Gastroesophageal sphincter (tissue), 4 donors: ENCODE measurements at regions not wholly inside any gene's neighbourhood (a gene's known extent, or its start where the extent isn't known, plus 50 kb on each side); places are given as distances from the start of the nearest gene placed in this dataset.

Source experiments
- ATAC-seq: fragments of 150-250 bp; one replicate; pipeline ENCODE4 v1.9.1; 2016; ENCODE audit warnings: mild to moderate bottlenecking, moderate library complexity
- H3K27ac ChIP-seq, 4 donors: fragments of 200-600 bp; sonication (generic) in 3 of 4; 1 replicate in 3 of 4; 2 replicates in 1 of 4; pipeline ENCODE4 v1.5.1; 2016 to 2019
- H3K27me3 ChIP-seq: fragments of 200-600 bp; sonication (generic); one replicate; pipeline ENCODE4 v1.5.1; 2019
- H3K36me3 ChIP-seq, 2 donors: fragments of 200-600 bp; sonication (generic); one replicate each; pipeline ENCODE4 v1.5.1; 2019; ENCODE audit warnings: control low read depth in 1 of 2
- H3K4me1 ChIP-seq, 3 donors: fragments of 200-600 bp; sonication (generic); 1 replicate in 2 of 3; 2 replicates in 1 of 3; pipeline ENCODE4 v1.5.1; 2016 to 2019; ENCODE audit warnings: control low read depth in 2 of 3
- H3K4me3 ChIP-seq, 2 donors: fragments of 200-600 bp; sonication (generic); one replicate each; pipeline ENCODE4 v1.5.1; 2019; ENCODE audit warnings: mild to moderate bottlenecking in 1 of 2, moderate library complexity in 1 of 2
- H3K9me3 ChIP-seq, 3 donors: fragments of 200-600 bp; sonication (generic); one replicate each; pipeline ENCODE4 v1.5.1; 2017 to 2019; ENCODE audit warnings: control low read depth in 2 of 3
- EP300 ChIP-seq: sonication (generic); formaldehyde crosslinking; IDR thresholded peaks from one replicate; pipeline ENCODE4 v1.6.1; 2017; ENCODE audit warnings: antibody characterized with exemption, mild to moderate bottlenecking
- POLR2A ChIP-seq, 2 donors: fragments of 450-650 bp; IDR thresholded peaks; one replicate each; pipeline ENCODE4 v1.6.1; 2017; ENCODE audit warnings: antibody characterized with exemption in 2 of 2, mild to moderate bottlenecking in 2 of 2, moderate library complexity in 1 of 2
- POLR2AphosphoS5 ChIP-seq: sonication (generic); formaldehyde crosslinking; IDR thresholded peaks from one replicate; pipeline ENCODE4 v1.6.1; 2017; ENCODE audit warnings: antibody characterized with exemption
- WGBS, 2 donors: methylation state at CpG; one replicate each; pipeline ENCODE4 v1.1.5; 2018; ENCODE audit warnings: low coverage in 1 of 2; 5-methylcytosine and 5-hydroxymethylcytosine counted together
- TF ChIP-seq, protein P1 (sequence below), 4 experiments: fragments of 200-600 bp in 2 of 4; fragments of 450-650 bp in 2 of 4; sonication (generic) in 1 of 4; IDR thresholded peaks; one replicate each; pipeline ENCODE4 v1.5.1; 2017 to 2019; ENCODE audit warnings: antibody characterized with exemption in 4 of 4, mild to moderate bottlenecking in 2 of 4, moderate library complexity in 2 of 4

DNA sequence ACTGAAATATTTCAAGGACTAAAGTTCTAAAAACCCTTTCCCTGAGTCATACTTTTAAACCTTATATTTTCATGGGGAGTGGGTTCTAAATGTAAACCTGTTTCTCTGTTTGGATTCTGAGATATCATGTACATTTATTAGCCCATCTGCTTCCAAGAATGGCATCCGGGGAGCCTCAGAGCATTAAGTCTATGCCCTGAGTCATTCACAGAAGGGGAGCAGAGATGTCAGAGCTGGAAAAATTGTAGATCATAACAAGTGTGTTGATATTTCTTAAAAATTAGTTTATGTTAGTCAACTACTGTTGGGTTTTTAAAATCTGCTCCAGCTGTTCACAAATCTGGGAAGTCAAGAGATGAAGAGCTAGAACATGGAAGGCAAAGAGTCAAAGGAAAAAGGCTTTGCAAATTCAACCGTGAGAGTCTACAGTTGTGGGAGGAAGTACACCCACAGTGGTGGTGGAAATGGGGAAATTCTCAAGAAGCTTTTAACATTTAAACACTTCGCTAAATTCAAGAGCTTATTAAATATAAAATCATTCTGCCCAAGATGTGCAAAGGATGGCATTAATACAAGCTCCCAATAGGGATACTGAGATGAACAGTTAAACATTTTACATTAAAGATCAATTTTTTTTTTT, 70.5 kb upstream of the FLRT2 start:
- Histone ChIP-seq H3K36me3 (no peaks in the 10 kb centered on the region), H3K4me1 (no peaks in the 10 kb centered on the region), H3K27me3 (no peaks in the 10 kb centered on the region), H3K27ac (no peak overlapping the region), H3K9me3 (no peaks in the 10 kb centered on the region), H3K4me3 (no peak overlapping the region)
- TF ChIP-seq, protein P1, sequence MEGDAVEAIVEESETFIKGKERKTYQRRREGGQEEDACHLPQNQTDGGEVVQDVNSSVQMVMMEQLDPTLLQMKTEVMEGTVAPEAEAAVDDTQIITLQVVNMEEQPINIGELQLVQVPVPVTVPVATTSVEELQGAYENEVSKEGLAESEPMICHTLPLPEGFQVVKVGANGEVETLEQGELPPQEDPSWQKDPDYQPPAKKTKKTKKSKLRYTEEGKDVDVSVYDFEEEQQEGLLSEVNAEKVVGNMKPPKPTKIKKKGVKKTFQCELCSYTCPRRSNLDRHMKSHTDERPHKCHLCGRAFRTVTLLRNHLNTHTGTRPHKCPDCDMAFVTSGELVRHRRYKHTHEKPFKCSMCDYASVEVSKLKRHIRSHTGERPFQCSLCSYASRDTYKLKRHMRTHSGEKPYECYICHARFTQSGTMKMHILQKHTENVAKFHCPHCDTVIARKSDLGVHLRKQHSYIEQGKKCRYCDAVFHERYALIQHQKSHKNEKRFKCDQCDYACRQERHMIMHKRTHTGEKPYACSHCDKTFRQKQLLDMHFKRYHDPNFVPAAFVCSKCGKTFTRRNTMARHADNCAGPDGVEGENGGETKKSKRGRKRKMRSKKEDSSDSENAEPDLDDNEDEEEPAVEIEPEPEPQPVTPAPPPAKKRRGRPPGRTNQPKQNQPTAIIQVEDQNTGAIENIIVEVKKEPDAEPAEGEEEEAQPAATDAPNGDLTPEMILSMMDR (IDR thresholded peaks at IDR 0.05) = no peak
- TF ChIP-seq EP300 (no peak), POLR2AphosphoS5 (no peak), POLR2A (IDR thresholded peaks at IDR 0.05) (no peak)
- WGBS, 2 donors = 65 to 67% methylated on average over 1 to 3 of the region's 3 CpGs
- ATAC-seq = no peak

- H3K4me3 ChIP-seq = no peak overlapping the region
- no peaks in the 10 kb centered on the region for H3K4me1 ChIP-seq
- H3K9me3 ChIP-seq = no peaks in the 10 kb centered on the region
- no peaks in the 10 kb centered on the region for H3K27me3 ChIP-seq
- no peak for TF ChIP-seq POLR2AphosphoS5
- TF ChIP-seq POLR2A (IDR thresholded peaks at IDR 0.05) = no peak
- TF ChIP-seq, protein P1 (IDR thresholded peaks at IDR 0.05) = no peak
- TF ChIP-seq EP300 = no peak
- WGBS, 2 donors = 63 to 71% methylated on average over 2 to 3 of the region's 3 CpGs
- H3K36me3 ChIP-seq = no peaks in the 10 kb centered on the region
- ATAC-seq = no peak
- H3K27ac ChIP-seq = no peak overlapping the region
These were observed 68.4 kb upstream of the FLRT2 start for GRCh38 chr14:85461432-85462133.

DNA sequence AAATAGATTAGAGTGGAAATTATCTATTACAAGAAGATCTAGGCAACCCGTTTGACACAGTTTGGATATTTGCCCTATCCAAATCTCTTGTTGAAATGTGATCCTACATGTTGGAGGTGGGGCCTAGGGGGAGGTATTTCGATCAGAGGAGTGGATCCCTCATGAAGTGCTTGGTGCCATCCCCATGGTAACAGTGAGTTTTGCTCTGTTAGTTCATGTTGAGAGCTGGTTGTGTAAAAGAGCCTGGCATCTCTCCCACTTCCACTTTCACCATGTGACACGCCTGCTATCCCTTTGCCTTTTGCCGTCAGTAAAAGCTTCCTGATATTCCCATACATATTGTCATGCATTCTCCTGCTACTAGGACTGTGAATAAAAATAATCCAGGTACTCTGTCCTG, 66.4 kb upstream of the FLRT2 start:
- no peaks in the 10 kb centered on the region for H3K27me3 ChIP-seq
- no peaks in the 10 kb centered on the region for H3K9me3 ChIP-seq
- no peak overlapping the region for H3K27ac ChIP-seq
- H3K36me3 ChIP-seq = no peaks in the 10 kb centered on the region
- no peak overlapping the region for H3K4me3 ChIP-seq
- no peaks in the 10 kb centered on the region for H3K4me1 ChIP-seq
- no peak for TF ChIP-seq EP300
- TF ChIP-seq, protein P1 (IDR thresholded peaks at IDR 0.05) = no peak
- TF ChIP-seq POLR2A (IDR thresholded peaks at IDR 0.05) = no peak
- TF ChIP-seq POLR2AphosphoS5 = no peak
- WGBS, 2 donors = 76% methylated on average over 4 of the region's 4 CpGs
- ATAC-seq = no peak

DNA sequence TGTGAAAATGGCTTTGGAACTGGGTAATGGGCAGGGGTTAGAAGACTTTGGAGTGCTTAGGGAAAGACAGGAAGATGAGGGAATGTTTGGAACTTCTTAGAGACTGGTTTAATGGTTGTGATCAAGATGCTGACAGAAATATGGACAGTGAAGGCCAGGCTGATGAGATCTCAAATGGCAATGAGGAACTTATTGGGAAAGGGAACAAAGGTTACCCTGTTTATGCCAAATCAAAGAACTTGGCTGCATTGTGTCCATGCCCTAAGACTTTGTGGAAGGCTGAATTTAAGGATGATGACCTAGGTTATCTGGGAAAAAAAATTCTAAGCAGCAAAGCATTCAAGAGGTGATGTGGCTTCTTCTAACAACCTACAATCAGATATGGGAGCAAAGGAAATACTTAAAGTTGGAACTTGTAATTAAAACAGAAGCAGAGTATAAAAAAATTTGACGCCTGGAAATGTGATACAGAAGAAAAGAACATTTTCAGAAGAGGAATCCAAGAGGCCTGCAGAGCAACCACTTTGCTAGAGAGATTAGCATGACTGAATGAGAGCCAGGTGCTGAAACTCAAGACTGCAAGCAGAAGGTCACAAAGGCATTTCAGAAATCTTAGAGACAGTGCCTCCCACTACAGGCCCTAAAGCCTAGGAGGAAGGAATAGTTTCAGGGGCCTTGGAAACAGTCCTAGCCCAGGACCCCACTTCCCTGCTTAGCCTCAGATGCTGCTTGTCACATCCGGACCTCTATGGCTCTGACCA, 65.6 kb upstream of the FLRT2 start:
- H3K27me3 ChIP-seq = no peaks in the 10 kb centered on the region
- ATAC-seq = no peak
- TF ChIP-seq POLR2A (IDR thresholded peaks at IDR 0.05) (no peak), EP300 (no peak), POLR2AphosphoS5 (no peak)
- TF ChIP-seq, protein P1 (IDR thresholded peaks at IDR 0.05) = no peak
- H3K9me3 ChIP-seq = no peaks in the 10 kb centered on the region
- no peaks in the 10 kb centered on the region for H3K4me1 ChIP-seq
- WGBS, 2 donors = 77 to 100% methylated on average over 1 to 2 of the region's 2 CpGs
- no peak overlapping the region for H3K27ac ChIP-seq
- H3K36me3 ChIP-seq = no peaks in the 10 kb centered on the region
- H3K4me3 ChIP-seq = no peak overlapping the region
